GM12874 (cell line): ENCODE measurements at regions not wholly inside any gene's neighbourhood (a gene's known extent, or its start where the extent isn't known, plus 50 kb on each side); places are given as distances from the start of the nearest gene placed in this dataset.

Experiments
- TF ChIP-seq, protein P1 (sequence below): IDR thresholded peaks from 2 replicates; pipeline ENCODE4 v1.5.1; 2011; ENCODE audit warnings: low read depth, mild to moderate bottlenecking, control low read depth, low read length, moderate library complexity; ENCODE audit not compliant: insufficient read depth

DNA sequence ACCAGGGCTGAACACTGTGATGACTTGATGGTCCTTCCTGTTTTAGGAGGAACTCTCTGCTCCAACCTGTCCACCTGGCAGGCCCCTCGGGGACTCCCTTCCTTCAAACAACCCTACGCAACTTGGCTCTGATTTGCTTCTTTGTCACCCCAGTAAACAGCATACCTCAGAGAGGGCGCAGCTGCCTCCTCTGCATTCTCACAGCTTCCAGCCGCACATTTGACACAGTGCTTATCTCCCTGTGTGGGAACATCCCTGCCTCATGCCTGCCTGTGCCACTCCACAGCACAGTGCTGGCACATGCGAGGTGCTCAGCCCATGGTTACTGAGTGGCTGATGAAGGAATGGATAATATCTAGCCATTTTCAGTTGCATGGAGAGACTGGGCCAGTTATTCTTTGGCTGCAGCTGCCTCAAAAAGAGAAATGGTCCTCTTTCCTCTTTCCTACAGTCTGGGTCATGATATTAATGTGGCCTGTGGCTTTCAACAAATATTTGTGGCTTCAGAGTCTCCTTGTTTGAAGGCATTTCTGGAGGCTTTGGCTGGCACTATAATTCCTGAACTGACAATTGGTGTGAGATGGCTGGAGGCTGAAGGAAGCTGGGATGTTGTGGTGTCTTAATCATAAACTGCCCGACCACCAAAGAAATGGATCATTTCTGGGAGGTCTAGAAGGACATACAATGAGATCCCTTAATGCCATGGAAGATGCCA is 77.9 kb downstream of the TENT5C start:
- TF ChIP-seq, protein P1, sequence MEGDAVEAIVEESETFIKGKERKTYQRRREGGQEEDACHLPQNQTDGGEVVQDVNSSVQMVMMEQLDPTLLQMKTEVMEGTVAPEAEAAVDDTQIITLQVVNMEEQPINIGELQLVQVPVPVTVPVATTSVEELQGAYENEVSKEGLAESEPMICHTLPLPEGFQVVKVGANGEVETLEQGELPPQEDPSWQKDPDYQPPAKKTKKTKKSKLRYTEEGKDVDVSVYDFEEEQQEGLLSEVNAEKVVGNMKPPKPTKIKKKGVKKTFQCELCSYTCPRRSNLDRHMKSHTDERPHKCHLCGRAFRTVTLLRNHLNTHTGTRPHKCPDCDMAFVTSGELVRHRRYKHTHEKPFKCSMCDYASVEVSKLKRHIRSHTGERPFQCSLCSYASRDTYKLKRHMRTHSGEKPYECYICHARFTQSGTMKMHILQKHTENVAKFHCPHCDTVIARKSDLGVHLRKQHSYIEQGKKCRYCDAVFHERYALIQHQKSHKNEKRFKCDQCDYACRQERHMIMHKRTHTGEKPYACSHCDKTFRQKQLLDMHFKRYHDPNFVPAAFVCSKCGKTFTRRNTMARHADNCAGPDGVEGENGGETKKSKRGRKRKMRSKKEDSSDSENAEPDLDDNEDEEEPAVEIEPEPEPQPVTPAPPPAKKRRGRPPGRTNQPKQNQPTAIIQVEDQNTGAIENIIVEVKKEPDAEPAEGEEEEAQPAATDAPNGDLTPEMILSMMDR = no peak

DNA sequence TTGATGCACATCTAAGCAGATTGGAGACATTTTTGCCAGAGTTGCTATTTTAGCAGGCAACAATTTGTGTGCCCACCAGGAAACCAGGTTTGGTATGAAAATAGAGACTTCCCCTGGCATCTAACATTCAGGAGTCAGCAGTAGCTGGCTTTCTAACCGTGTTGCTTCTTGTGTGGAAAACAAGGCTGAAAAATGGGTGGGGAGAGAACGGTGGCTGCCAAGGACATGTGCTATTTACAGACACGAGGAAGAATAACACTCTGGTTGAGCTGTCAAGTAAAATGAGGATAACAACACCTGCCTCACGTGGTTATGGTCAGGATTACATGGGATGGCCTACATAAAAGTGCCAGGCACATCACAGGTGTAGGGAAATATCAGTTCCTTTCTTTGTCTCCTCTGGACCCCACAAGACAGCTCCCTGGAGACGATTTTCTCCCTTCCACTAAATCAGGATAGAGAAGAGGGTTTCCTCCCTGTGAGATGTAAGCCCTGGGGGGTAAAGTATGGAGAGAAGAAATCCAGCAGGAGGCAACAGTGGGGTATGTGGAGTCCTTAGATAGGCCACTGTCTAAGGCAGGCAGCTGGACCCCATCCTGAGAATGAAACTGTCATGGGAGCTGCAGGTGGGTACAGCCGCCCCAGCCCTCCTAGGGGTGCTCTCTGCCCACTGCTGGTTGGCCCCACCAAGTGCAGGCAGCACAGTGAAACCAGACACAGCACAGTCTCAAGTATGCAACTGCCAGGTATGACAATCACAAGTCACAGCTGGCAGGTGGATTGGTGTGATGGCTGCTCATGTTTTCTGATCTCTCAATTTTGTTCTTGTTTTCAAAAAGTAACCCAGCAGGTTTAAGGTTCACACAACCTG is 80.3 kb downstream of the TENT5C start:
- TF ChIP-seq, protein P1 = peak; percentile 42

DNA sequence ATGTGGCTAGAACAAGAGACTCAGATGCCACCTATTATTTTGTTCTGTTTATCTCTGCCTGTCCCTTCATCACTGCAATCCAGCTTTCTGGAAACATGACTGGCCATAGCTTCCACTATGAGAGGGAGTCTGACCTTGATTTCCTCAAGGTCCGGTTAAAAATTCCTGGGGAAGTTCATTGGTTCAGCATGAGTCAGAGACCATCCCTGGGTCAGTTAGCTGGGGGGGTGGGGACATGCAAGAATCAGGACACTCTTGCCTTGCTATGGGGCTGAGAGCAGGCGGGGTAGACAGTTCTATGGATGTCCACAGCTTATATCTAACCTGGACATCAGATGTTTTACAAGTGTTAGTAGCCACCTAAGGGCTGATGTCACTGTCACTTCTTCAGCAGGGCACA is 81.1 kb downstream of the TENT5C start:
- TF ChIP-seq, protein P1 = no peak

DNA sequence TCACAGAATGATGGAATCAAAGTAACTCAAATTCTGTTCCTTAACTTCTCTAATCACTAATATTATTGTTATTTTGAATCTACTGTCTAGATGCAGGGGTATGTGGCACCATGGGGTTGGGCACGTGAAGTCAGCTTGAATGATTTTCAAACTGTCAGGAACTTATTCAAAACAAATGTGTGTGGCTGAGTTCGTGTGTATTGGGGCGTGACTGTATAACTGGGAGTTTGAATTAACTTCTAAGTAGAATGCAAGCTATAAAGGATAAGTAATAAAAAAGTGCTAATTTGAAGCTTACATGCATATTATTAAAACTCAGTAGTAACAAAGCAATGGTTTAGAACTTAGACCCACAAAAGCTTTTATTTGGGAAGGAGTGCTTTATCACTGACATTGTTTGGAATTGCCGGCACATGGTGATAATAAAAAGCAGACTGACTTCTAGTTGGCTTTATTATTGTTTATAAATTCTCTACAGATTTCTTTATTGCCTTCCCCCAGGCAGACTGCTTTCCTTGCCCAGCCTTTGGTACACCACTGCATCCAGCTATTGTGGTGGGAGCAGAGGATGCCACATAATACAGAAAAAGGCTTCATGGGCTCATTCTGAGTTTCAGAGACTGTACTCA is 84.3 kb downstream of the TENT5C start:
- TF ChIP-seq, protein P1 = no peak

DNA sequence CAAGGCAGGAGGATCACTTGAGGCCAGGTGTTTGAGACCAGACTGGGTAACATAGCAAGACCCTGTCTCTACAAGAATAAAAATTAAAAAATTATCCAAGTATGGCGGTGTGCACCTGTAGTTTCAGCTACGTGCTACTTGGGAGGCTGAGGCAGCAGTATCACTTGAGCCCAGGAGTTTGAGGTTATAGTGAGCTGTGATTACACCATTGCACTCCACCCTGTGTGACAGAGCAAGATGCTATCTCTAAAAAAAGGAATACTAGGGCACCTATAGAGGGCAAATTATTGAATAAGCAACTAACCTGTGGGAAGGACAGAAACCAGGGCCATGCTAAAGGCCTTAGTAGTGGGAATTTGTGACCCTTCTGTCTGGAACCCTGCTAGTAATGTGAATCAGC is 86.1 kb downstream of the TENT5C start:
- TF ChIP-seq, protein P1 = no peak

DNA sequence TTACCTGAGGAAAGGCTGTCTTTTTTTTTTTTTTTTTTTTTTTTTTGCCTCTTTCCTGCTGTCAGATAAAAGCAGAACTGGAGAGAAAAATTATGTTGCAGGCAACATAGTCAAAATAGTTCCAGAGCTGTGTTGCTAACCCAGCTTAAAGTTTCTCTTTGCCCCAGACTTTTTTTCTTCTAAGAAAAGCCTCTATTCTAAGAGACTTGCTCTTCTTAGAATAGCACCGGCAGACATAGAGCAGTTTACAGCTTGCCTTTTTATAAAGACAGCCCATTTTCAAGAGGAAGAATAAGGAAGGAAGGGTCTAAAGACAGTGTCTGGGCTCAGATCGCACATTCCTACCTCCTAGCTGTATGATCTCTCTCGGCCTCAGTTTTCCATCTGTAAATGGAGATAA is 88.7 kb downstream of the TENT5C start:
- TF ChIP-seq, protein P1 = no peak
